AML-193 (cell line): ENCODE measurements at regions not wholly inside any gene's neighbourhood (a gene's known extent, or its start where the extent isn't known, plus 50 kb on each side); places are given as distances from the start of the nearest gene placed in this dataset.
"Not testable (repeated sequence)": the region's sequence is repeated elsewhere in the genome, so short reads cannot be mapped to it uniquely, and the experiment has no call there.

Experiments used
- DNase-seq, 2 experiments: peaks; one replicate each; lab custom pipeline; 2025; lab: John Stamatoyannopoulos, UW

- no peak for DNase-seq
These were observed 476.8 kb downstream of the ZNF516 start for GRCh38 chr18:76018210-76018609.

DNA sequence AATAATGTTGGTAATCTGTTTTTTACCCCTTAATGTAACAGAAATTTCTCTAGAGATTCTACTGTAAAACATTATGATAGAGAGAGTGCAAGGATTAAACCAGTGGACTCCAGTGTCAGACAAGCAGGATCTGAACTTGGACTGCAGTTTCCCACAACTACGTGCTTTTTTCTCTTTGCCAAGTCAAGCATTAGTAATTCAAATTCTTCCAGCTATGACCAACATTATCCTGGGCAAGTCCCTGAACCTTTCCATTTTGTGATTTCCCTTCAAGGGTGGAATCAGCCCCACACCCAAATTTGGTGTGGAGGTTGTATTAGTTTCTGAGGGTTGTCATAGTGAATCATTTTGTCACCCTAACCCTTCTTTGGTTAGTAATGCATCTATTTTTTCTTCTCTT, 482.0 kb downstream of the ZNF516 start:
- DNase-seq: no peak

DNA sequence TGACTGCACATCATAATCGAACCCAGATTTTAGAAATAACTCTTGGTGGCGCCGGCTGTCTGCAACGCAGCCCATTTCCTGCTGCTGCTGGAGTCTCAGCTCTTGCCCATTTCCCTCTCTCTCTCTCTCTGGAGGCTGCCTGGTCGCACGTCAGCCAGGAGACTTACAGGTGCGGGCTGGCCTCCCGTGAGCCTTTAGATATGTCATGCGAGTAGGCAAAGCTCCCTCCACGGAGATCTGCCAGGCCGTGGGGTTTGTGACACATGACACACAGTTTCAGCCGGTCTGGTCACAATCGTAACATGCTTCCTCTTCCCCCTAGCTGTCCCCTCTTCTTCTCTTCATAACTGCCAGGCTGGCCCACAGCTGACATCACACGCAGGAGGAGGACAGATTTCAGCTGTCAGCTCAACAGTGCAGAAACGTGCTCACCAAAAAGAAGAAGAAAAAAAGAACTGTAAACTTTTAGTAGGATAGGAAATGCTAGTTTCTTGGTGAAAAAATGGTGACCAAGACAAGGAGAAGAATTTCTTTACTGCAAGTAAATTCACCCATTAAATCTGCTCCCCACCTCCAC, 489.3 kb downstream of the ZNF516 start:
- no peak for DNase-seq

- not testable (repeated sequence) for DNase-seq
These were observed 507.1 kb downstream of the ZNF516 start for GRCh38 chr18:75987913-75988312.

- no peak for DNase-seq
These were observed 510.2 kb downstream of the ZNF516 start for GRCh38 chr18:75984853-75985252.

GRCh38 chr18:75981102-75981501, 513.9 kb downstream of the ZNF516 start:
- DNase-seq: no peak

- DNase-seq: no peak
These were observed 518.0 kb downstream of the ZNF516 start for GRCh38 chr18:75977081-75977480.

GRCh38 chr18:75970212-75970611, 524.8 kb downstream of the ZNF516 start:
- DNase-seq: no peak

- no peak for DNase-seq
These were observed 528.6 kb downstream of the ZNF516 start for GRCh38 chr18:75966431-75966830.

DNA sequence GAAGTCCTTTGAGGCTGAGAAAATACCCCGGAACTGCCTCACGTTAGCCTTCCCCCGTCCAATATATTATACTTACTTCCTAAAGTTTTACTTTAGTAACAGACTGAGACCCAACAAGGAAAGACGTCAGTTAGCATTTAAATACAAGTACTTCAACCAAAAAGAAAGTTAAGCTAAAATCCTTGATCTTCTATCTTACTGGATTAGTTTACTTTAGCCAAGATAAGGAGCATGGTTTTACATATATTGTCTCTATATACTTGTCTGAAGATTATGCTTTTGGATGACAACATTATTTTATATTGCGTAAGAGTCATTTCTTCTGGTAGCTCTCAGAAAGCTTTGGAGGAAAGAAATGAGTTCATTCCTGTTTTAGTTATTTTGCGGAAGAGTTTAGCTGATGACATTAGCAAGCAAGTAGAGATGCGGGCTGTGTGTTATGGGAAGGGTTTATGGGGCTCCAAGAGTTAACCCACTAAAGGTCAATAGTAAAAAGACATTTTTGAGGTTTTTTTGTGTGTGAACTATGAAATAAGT, 532.9 kb downstream of the ZNF516 start:
- DNase-seq: no peak

DNA sequence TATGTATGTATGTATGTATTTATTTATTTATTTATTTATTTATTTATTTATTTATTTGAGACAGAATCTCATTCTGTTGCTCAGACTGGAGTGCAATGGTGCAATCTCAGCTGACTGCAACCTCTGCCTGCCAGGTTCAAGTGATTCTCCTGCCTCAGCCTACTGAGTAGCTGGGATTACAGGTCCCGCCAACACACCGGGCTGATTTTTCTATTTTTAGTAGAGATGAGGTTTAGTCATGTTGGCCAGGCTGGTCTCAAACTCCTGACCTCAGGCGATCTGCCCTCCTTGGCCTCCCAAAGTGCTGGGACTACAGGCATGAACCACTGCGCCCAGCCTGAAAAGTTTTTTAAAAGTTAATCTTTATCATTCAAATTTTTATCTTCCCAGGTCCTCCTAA, 532.9 kb upstream of the SMIM21 start:
- DNase-seq: not testable (repeated sequence)

DNA sequence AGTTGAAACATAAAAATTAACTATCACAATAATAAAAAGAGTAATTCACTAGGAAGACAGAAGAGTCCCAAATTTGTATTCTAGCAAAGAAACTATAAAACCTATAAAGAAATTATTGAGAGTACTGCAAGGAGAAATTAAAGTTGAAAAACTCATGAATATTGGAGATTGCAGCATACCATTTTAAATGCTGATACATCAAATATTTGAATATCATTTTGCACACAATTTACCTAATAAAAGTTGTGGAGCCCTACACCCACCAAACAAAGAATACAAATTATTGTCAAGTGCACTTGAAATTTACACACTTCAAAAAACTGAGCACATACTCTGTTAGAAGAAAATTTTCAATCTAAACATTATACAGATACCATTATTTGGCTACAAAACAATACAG, 531.6 kb upstream of the SMIM21 start:
- DNase-seq: no peak

DNA sequence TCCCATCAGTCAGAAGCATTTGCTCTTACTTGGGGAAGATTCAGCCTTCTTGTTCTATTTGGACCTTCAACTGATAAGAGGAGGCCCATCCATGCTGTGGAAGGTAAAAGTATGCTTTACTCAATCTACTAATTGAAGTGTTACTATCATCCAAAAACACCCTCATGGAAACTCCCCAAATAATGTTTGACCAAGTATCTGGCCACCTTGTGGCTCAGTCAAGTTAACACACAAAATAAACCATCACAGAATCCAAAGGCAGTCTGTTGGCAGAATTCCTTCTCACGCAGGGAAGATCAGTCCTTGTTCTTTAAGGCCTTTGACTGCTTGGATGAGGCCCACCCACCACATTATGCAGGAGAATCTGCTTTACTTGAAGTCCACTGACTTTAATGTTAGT, 531.2 kb upstream of the SMIM21 start:
- DNase-seq: no peak

- DNase-seq: no peak
These were observed 517.9 kb upstream of the SMIM21 start for GRCh38 chr18:75945265-75945933.

- DNase-seq: no peak
These were observed 509.8 kb upstream of the SMIM21 start for GRCh38 chr18:75937306-75937705.

DNA sequence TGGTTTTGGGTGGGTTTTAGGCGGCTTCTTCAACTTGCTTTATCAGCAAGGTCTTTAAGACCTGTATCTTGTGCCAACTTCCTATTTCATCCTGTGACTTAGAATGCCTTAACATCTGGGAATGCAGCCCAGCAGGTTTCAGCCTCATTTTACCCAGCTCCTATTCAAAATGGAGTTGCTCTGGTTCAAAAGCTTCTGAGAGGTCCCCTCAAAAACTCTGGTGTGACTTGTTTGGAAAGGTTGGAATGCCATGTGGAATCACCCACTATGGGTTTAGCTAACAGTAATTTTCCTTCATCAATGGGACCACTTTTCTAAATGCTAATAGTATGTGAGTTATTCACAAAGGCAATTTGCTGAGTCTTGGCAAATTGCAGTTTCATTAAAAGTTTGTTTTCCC, 509.4 kb upstream of the SMIM21 start:
- DNase-seq: no peak

- DNase-seq: no peak
These were observed 503.6 kb upstream of the SMIM21 start for GRCh38 chr18:75931079-75931478.

- DNase-seq: no peak
These were observed 501.2 kb upstream of the SMIM21 start for GRCh38 chr18:75928706-75929105.

DNA sequence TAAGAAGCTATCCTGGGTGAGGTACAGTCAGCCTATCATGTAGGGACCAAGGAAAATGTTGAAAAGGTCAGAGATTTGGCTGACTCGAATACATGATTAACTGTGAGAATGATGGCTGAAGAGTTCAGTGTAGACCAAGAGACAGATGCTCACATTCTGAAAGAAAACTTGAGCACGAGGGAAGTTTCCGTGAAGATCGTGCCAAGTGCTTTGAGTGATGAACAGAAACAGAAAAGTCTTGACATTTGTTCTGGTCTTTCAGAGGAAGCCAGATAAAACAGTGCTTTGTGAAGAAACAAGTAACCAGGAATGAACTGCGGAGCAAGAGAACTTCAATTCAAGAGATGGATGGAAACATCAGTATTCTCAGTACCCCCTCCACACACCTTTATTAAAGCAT, 500.3 kb upstream of the SMIM21 start:
- DNase-seq: no peak

DNA sequence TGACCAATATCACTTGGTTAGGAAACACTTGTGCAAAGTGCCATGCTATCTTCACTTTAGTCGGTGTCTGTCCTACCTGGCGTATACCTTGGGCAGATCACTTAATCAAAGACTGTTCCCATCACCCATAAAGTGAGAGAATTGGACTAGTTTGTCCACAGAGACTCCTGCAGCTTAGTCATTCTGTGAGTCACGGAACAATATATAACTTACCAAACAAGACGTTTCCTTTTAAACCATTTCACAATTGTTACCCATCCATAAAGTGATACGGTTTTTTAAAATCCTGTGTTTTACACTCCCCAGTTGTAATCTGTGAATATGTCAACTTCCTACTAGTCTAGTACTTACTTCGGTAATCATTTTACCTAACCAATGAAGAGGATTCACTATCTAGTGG, 499.3 kb upstream of the SMIM21 start:
- DNase-seq: no peak

DNA sequence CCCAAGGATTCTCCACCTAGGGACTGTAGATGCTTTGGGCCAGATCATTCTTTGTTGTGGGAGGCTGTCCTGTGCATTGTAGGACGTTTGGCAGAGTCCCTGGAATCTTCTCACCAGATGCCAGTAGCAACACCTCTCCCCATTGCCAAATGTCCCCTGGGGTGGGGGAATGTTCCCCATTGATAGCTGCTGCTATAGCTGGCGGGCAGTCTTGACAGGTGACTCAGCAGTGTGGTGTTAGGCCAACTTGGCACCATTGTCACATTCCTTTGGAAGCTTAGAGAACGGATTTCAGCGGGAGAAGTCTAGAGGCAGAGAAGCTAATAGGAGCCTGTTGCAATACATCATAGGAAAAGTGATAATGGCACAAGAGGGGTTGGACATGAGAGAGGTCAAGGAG, 495.7 kb upstream of the SMIM21 start:
- no peak for DNase-seq

- no peak for DNase-seq
These were observed 489.1 kb upstream of the SMIM21 start for GRCh38 chr18:75916624-75916982.

- no peak for DNase-seq
These were observed 488.6 kb upstream of the SMIM21 start for GRCh38 chr18:75915941-75916623.
